B cell (primary cell): ENCODE measurements at regions not wholly inside any gene's neighbourhood (a gene's known extent, or its start where the extent isn't known, plus 50 kb on each side); places are given as distances from the start of the nearest gene placed in this dataset.

ENCODE experiments used
- EZH2 ChIP-seq: IDR thresholded peaks from 2 replicates; pipeline ENCODE4 v1.6.1; 2012; ENCODE audit warnings: borderline replicate concordance, low read depth, mild to moderate bottlenecking, moderate library complexity, low read length; ENCODE audit not compliant: insufficient read depth, poor library complexity, severe bottlenecking
- TF ChIP-seq, protein P1 (sequence below): fragments of 200-600 bp; IDR thresholded peaks from one replicate; pipeline ENCODE4 v1.8.0; 2022; ENCODE audit warnings: antibody characterized with exemption, mild to moderate bottlenecking

DNA sequence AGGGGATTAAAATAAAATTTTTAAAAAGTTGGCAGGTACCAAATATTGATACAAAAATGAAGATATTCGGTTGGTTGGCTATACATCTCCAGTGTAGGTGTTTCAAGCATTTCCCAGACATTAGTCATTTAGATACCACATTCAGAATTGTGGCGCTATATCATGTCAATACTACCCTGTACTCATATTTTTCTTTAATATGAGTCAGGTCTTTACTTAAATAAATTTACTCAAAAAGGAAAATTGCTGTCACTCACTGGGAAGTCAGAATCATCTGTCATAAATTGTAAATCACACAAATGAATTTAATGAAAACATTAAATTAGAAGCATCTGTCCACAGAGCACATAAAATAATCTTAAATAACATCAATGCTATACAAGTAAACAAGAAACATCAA is 134.2 kb downstream of the TSHZ3 start:
- TF ChIP-seq, protein P1, sequence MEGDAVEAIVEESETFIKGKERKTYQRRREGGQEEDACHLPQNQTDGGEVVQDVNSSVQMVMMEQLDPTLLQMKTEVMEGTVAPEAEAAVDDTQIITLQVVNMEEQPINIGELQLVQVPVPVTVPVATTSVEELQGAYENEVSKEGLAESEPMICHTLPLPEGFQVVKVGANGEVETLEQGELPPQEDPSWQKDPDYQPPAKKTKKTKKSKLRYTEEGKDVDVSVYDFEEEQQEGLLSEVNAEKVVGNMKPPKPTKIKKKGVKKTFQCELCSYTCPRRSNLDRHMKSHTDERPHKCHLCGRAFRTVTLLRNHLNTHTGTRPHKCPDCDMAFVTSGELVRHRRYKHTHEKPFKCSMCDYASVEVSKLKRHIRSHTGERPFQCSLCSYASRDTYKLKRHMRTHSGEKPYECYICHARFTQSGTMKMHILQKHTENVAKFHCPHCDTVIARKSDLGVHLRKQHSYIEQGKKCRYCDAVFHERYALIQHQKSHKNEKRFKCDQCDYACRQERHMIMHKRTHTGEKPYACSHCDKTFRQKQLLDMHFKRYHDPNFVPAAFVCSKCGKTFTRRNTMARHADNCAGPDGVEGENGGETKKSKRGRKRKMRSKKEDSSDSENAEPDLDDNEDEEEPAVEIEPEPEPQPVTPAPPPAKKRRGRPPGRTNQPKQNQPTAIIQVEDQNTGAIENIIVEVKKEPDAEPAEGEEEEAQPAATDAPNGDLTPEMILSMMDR = no peak
- TF ChIP-seq EZH2 = no peak
